ENCODE measurements at regions not wholly inside any gene's neighbourhood (a gene's known extent, or its start where the extent isn't known, plus 50 kb on each side); places are given as distances from the start of the nearest gene placed in this dataset.
"Not testable (repeated sequence)": the region's sequence is repeated elsewhere in the genome, so short reads cannot be mapped to it uniquely, and the experiment has no call there.

DNA sequence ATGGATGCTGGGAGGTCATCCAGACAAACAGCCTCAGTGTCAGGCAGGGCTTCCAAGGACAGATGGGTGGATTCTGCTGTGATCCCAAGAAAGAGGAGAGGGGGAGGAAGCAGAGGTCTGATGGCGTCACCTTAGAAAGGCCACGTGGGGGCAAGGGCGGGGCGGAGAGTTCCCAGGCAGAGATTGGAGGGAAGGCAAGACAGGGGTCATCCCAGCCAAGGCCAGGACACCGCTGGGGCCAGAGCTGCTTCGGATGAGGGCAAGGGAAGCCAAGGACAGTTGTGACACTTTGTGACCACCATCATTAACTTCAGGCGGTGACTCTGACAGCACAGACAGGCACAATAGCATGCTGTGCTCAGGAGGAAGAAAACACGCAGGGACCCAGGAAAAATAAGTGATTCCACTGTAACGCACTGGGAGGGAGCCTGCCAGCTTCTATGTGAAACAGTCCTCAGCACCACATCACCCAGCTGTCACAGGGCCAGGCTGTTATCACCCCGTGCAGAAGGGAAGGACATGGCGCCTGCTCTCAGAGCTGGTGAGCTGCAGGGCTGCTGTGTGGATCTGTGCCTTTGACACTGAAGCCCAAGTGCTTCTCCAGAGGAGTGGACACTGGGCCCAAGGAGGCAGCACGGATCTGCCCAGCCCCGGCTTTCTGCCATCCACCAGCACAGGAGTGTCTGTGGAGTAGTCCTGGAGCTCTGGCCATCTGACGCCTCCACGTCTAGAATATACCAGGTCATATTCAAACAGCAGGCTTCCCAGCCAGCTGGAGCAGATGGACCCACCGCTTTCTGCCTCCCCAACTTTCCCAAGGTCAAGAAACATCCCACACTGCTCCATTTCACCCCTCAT lies 204.1 kb downstream of the NDUFA10 start:
- DNase-seq (ENCODE audit: low read depth in 2 of 3, low spot score in 2 of 3) = no peak

DNA sequence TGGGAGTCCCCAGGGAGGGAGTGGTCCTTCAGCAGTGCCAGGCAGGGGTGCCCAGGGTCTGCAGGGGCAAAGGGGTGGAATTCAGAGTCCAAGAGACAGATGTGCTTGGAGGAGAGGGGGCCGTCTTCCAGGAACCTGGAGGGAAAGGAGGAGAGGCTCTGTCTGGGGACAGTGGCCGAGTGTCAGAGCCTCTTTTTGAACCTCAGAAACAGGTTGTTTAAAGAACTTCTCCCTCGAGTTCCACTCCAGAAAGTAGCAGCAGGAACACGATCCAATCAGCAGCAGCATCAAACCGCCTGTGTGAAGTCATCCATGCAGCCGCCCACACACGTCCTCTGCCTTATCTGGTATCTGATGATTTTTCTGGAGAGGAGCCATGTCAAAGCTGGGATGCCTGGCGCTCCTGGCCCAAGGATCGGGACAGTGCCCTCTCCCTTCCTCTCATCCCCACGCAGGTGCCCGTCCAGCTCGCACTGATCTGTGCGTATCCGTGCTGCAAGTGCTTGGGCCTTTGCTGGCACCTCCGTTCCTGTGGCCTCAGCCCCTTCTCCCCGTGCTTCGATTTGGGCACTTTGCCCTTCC lies 205.1 kb downstream of the NDUFA10 start:
- no peak for DNase-seq (ENCODE audit: low read depth in 2 of 3, low spot score in 2 of 3)

DNA sequence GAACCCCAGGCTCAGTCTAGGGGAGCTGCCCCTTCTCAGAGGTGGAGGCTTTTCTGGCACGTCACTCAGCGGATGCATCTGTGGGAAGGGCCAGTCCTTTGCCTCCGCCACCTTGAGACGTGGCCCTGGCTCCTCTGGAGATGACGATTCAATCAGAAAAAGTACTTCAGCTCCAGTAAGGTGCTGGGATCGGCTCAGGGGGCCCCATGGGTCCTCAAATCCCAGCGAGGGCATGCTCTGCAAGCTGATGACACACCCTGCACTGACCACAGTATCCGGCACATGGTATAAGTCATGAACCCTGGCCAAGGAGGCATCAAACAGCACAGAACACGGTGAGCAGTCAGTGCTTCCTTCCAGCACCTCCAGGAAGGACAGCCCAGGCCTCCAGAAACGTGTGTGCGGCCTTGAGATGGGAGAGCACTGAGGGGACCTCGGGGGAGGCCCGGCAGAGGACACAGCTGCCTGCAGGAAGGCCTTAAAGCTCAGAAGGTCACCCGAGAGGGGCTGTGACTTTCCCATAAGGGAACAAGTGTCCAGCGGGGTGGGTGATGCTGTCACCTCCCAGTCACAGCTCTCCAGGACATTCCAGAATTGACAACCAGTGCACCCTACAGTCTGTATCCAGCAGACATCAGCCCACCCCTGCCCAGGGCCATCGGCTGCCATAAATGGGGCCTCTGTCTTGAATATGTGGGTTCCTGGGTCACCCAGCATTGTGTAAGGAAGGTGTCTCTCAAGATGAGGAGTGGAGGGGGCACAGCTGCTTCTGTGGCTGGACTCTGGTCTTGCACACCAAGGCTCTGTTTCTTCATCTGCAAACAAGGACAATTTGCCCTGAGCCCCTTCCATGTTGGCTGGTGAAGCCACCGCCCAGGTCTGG lies 205.8 kb downstream of the NDUFA10 start:
- DNase-seq (ENCODE audit: low read depth in 2 of 3, low spot score in 2 of 3) = no peak

DNA sequence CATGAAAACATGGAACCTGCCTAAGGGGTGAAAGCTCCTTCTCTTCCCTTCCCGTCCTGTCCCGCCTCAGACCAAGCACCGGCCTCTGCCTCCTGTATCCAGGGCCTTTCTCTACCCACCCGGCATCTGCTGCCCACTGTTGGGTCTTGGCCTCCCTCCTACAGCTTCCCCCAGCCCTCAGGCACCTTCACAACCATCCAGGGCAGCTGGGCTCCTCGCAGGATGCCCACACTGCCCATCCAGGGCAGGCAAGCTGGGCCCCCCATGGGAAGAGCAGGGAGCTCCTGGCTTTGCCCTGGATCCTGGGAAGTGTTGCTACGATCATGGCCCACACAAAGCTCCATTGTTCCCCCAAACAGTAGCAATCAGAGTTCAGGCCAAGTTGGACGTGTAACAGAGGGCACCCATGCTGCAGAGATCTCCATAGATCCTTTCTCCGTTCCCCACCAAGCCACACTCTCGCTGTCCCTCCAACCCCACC lies 206.6 kb downstream of the NDUFA10 start:
- no peak for DNase-seq (ENCODE audit: low read depth in 2 of 3, low spot score in 2 of 3)

DNA sequence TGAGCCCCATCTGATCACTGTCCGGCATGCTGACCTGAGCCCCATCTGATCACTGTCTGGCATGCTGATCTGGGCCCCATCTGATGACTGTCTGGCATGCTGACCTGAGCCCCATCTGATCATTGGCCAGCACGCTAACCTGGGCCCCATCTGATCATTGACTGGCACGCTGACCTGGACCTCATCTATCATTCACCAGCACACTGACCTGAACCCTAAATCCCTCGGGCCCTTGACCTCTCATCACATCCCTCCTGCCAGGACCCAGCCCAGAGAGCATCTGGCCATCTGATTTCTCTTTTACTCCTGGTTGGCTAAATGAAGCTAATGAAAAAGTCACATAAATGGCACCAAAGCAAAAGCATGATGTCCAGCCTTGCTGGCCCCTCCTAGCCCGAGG lies 207.1 kb downstream of the NDUFA10 start:
- DNase-seq (ENCODE audit: low read depth in 2 of 3, low spot score in 2 of 3) = no peak

DNA sequence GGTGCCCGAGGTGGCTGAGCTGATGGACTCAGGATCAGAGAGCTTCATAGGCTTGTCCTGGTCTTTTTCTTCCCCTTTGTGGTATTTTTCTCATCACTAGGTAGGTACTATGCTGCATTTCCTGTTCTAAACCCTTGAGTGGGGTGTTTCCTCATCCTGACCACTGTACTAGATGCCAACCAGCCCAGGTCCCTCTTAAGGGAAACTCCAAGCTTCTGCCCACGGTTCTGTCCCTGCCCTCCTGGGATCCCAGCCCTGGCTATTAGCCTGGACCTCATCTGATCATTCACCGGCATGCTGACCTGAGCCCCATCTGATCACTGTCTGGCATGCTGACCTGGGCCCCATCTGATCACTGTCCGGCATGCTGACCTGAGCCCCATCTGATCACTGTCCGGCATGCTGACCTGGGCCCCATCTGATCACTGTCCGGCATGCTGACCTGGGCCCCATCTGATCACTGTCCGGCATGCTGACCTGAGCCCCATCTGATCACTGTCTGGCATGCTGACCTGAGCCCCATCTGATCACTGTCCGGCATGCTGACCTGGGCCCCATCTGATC lies 207.6 kb downstream of the NDUFA10 start:
- DNase-seq (ENCODE audit: low read depth in 2 of 3, low spot score in 2 of 3) = not testable (repeated sequence)

DNA sequence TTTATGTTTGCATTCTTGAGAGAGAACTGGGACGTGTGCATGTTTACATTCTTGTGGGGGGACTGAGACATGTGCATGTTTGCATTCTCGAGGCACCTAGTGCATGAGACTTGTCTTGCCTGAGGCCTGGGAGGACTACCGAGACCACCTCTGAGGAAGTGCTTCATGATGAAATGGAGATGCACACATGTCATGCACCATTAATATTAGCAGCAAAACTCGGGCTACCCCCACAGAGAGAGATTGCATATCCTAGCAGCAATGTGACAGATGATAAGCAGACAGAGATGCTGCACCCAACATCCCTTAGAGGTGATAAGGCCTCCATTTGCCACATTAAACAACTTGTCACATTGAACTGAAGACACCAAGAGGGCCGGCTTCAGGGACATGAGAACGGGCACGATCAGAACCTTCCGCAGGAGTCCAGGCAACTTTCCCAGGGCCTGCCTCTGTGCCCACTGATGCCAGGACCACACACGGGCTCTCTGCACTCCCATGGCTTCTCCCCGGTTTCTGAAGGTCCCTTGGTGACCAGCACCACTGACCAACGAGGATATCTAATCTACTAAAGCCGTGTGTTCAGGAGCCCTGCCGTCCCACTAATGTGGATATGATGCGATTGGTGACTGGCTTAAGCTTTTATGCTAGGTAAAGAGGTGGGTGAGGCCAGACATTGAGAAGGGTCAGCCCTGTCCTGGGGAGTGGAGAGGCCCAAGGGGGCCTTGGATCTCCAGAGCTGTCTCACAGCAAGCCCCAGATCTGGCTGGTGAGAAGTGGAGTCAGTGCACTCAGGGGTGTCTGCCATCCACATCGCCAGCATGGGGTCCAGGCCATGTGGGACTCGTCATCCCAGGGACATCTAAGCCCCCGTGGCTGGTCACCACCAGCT lies 208.3 kb downstream of the NDUFA10 start:
- DNase-seq (ENCODE audit: low read depth in 2 of 3, low spot score in 2 of 3) = no peak

DNA sequence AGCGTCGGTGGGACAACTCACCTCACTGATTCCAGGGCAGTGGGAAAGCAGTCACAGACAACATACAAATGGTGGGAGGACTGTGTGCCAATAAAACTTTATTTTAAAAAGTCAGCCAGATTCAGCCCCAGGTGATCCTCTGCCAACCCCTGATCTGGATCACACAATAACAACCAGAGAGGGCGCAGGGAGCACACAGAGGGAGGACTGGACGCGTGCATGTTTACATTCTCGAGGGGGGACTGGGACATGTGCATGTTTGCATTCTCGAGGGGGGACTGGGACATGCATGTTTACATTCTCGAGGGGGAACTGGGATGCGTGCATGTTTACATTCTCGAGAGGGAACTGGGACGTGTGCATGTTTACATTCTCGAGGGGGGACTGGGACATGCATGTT lies 209.5 kb downstream of the NDUFA10 start:
- DNase-seq (ENCODE audit: low read depth in 2 of 3, low spot score in 2 of 3) = no peak

DNA sequence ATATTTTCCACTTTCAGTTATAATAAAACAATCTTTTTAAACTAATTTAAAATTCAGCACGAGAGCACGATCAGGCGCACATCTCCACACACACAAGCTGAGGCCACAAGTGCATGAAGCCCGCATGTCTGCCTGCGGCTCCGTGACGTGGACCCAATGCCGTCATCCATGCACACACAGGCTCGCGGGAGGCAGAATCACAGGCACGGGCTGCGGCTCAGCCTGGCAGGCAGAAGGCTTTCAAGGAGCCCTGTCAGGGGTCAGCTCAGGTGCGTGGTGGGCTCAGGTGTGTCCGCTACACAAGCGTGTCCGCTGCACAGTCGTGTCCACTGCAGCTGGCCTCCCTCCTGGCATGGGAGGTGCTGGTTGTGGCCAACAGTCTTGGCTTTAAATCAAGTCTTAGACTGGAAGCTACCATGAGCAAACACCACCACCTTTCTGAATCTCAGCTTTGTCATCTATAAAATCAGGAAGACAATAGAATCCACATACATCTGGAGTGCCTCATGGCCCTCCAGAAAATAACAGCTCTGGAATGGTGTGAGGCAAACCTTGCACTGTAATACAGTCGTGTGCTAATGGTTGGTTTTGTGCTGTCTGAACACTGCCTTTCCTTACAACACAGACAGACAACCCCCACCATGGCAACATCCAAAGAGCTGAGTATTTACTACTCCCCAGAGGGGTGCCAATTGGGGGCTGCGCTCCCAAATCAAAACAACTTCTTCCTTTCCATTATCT lies 210.1 kb downstream of the NDUFA10 start:
- DNase-seq (ENCODE audit: low read depth in 2 of 3, low spot score in 2 of 3) = no peak

DNA sequence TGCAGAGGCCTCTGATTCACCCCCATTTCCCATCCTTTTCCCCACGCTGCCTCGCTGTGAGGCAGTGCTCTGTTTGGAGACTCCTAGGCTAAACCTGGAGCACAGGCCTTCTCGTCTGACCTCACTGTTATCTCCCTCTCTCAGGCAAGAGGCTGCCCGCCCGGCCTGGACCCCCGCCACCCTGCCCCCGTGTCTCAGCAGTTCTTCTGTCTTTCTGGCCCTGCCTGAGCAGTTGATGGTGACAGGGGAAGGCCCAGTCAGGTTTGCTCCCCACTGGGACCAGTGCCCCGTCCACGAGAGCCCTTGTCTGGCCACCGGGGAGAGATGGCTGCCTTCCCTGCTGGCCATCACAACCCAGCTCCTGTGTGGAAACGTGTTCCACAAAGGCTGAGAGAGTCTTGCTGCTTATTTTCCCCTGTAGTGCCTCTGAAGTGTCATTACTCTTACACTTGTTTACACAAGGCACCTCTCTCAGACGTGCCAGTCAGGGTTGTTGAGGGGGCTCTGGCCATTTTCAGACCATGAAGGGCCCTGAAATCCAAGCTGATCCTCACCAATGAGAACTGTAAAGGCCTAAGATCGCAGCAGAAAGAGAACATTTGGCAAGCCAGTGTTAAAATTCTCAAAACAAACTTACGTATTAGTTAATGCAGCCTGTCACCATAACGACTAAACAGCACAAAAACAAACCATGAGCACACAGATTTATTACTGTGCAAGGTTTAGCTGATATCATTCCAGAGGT lies 210.9 kb downstream of the NDUFA10 start:
- DNase-seq (ENCODE audit: low read depth in 2 of 3, low spot score in 2 of 3) = no peak

DNA sequence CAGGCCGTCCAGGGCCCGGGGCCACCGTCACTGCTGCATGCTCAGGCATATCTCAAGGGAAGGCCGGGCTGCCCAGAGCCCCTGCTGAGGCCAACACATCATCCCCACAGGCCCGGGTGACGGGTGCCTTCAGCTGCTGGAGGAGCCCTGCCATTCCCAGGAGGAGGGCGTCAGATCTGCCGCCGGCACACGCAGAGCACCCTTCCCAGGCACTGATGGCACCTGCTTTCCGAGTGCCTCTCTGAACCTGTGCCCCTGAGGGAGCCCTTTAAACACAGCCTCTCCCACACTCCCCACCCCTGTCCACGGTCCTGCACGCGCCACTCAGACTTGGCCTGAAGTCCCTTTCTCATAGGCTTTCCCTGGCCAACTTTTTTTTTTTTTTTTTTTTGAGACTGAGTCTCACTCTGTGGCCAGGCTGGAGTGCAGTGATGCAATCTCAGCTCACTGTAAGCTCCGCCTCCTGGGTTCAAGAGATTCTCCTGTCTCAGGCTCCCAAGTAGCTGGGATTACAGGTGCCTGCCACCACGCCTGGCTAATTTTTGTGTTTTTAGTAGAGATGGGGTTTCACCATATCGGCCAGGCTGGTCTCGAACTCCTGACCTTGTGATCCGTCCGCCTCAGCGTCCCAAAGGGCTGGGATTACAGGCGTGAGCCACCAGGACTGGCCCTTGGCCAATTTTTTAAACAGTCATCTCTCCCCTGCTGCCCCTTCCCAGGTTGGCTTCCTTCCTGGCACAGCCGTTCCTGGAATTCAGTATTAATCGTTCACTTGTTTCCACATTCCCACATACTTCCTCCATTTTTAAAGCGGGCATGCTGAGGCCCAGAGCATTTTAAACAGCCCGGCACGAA lies 211.7 kb downstream of the NDUFA10 start:
- DNase-seq (ENCODE audit: low read depth in 2 of 3, low spot score in 2 of 3) = no peak

DNA sequence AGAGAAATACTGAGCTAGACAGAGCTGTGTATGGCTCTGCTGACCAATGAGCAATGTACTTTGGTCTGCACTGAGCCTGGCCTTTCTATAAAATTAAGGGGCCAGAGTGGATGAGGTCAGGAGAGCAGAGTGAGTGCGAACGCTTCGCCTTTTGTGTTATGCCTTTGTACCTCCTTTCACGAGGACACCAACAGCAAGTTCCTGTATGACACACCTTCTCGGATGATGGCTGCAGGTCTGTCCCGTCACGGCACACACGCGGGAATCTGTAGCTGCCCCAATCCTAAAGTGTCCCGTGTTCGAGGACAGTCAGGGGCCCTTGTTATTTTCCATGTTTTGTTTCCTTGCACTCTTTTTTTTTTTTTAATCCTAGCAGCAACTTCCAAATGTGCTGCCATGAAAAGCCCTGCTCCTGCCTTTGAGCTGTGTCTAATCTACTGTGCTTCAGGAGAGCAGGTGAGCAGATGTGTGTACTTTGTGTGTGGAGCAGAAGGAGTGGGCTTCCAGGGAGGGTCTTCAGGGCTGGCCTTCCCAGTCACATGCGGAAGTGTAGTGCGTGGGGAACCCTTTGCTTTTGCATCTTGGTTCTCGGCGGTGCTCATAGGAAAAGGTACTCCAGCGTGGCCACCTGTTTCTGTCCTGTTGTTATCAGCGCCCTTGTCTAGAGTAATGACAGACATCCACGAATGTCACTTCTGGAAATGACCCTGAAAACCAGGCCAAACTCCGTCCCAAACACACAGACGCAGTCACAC lies 213.2 kb downstream of the NDUFA10 start:
- no peak for DNase-seq (ENCODE audit: low read depth in 2 of 3, low spot score in 2 of 3)

DNA sequence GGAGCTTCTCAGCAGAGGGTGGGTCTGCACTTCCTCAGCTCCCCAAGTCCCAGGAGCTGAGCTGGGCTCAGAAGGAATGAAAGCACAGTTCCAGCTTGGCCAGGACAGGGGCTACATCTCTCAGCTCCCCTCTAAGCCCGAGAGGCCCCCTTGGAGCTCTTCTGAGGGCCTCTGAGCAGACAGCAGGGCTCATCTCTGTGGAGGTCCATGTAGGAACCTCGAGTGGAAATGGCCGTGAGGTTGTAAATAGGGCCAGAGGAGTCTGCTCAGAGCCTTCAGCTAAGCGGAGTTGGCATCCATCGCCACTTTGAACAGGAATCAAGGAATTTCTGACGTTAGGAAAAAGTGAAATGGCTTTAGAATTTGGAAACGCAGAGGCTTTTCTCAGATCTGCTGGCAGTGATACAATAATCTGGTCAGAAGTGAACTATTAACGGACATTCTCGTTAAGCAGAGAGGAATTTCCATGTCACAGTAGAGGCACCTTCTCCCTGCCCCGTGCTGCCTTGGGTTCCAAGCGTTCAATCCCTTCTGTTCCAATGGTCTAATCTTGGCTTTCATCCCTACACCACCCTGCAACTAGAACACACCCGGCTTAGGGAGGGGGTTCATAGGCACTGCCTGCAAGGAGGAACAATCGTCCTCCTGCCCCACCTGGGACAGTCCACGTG lies 213.9 kb downstream of the NDUFA10 start:
- DNase-seq (ENCODE audit: low read depth in 2 of 3, low spot score in 2 of 3) = no peak

DNA sequence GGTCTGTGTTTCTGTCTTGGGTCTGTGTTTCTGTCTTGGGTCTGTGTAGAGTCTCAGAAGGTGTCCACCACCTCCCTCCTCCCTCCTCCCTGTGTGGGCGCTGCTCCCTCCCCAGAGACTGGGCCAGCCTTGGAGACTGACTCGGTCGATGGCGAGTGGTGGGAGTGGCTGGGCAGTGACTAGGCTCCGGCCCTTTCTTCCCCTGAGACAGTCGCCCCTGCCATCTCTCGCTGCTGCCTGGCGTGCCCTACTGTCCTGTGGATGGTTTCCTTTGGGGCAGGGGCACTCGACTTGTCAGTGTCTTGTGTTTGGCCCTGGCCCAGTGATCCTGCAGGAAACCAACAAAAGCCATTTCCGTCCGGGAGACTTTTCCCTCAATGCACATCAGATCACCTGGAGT lies 215.8 kb downstream of the NDUFA10 start:
- no peak for DNase-seq (ENCODE audit: low read depth in 2 of 3, low spot score in 2 of 3)

DNA sequence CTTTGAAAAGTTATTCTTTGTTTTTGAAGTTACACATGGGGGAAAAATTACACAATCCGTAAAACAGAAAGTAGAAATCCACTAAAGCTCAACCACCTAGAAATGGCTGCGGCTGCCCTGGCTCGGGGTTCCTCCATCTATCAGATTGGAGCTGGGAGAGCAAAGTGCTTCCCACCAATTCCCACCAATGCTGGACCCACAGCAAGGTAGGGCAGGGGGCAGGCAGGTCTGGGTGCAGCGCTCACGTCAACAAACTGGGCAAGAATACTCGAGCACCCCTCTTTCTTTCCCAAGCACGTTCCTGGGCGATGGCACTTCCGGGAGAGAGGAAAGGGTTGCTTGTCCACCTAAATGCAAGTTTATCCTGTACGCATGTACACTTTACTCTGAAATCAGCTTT lies 217.6 kb downstream of the NDUFA10 start:
- no peak for DNase-seq (ENCODE audit: low read depth in 2 of 3, low spot score in 2 of 3)

DNA sequence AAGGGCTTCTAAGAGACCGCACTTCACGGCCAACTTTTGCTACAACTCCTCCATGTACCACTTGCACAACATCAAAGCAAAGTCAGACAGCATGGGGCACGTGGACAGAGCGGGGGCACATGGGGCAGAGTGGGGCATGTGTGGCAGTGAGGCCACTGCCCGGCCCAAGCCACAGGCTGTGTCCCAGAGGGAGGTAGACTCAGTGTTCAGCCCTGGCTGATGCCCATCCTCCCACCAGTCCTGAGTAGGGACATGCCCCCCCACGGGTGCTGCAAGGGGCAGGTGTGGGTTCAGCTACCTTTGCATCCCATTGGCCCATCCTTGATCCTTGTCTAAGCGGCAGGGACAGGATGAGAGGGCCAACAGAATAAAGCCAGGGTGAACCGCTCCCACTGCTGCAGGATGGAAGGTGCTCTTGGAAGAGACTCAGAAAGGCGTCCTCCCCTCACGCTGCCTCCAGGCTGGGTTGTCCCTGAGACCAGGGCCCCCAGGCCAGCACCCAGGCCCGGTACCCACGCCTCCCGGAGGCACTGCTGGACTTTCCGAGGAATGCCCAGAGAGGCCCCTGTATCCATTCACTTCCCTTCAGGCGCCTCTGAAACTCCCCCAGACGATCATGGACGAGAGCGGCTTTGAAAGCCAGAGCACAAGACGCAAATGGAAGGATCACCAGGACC lies 218.2 kb downstream of the NDUFA10 start:
- DNase-seq (ENCODE audit: low read depth in 2 of 3, low spot score in 2 of 3) = no peak

Data from activated CD8-positive, alpha-beta memory T cell treated with anti-CD3 and anti-CD28 coated beads for 48 hours (primary cell).